H1 (cell line): ENCODE measurements at regions not wholly inside any gene's neighbourhood (a gene's known extent, or its start where the extent isn't known, plus 50 kb on each side); places are given as distances from the start of the nearest gene placed in this dataset.

ENCODE experiments used
- CTCF ChIA-PET: fragments of 300-600 bp; sonication (Branson Sonifier 250); formaldehyde crosslinking; loops from one replicate; lab custom pipeline; 2021; ENCODE audit not compliant: partially characterized antibody; lab: Charles Lee
- POLR2A ChIA-PET: fragments of 300-600 bp; sonication (Branson Sonifier 250); formaldehyde crosslinking; loops from one replicate; lab custom pipeline; 2021; ENCODE audit warnings: inconsistent platforms; ENCODE audit not compliant: partially characterized antibody; lab: Charles Lee
- DNase-seq, 2 experiments: peaks; one replicate each; pipeline versions ENCODE4 v3.0.0 to v3.0.0-alpha.2; 2010 to 2022; ENCODE audit warnings: low spot score in 2 of 2, low read depth in 1 of 2, mixed read lengths in 1 of 2
- FAIRE-seq: peaks from 2 replicates; lab custom pipeline; 2011; peaks lifted over from hg19 to GRCh38; lab: Jason Lieb, UNC
- H2AFZ ChIP-seq: 2 replicates; pipeline ENCODE4 v1.8.1; 2012; ENCODE audit warnings: low read length, inconsistent platforms
- H2AK5ac ChIP-seq: 2 replicates; pipeline ENCODE4 v1.6.1; 2013; ENCODE audit warnings: low read depth, low read length
- H2BK120ac ChIP-seq: replicated peaks from 2 replicates; pipeline ENCODE3; 2013; ENCODE audit warnings: low read depth, low read length, inconsistent platforms
- H2BK12ac ChIP-seq: 2 replicates; pipeline ENCODE4 v1.6.1; 2013; ENCODE audit warnings: low read depth, low read length
- H2BK15ac ChIP-seq: 2 replicates; pipeline ENCODE4 v1.6.1; 2013; ENCODE audit warnings: low read length
- H2BK20ac ChIP-seq: 2 replicates; pipeline ENCODE4 v1.6.1; 2013; ENCODE audit warnings: low read length
- H2BK5ac ChIP-seq: 2 replicates; pipeline ENCODE4 v1.6.1; 2013; ENCODE audit warnings: low read depth, low read length
- H3K14ac ChIP-seq: 2 replicates; pipeline ENCODE4 v1.6.1; 2013; ENCODE audit warnings: inconsistent platforms; ENCODE audit not compliant: insufficient read length
- H3K18ac ChIP-seq: 2 replicates; pipeline ENCODE4 v1.6.1; 2013; ENCODE audit warnings: low read length; ENCODE audit errors: extremely low read depth
- H3K23ac ChIP-seq: 2 replicates; pipeline ENCODE4 v1.6.1; 2013; ENCODE audit warnings: inconsistent platforms; ENCODE audit not compliant: insufficient read length
- H3K23me2 ChIP-seq: 2 replicates; pipeline ENCODE4 v1.6.1; 2013; ENCODE audit warnings: low read depth, low read length
- H3K27ac ChIP-seq: 2 replicates; pipeline ENCODE4 v1.6.1; 2011; ENCODE audit warnings: low read depth, low read length, inconsistent platforms
- H3K27me3 ChIP-seq, 4 experiments: replicated peaks in 1 of 4; 1 replicate in 1 of 4; 2 replicates in 3 of 4; pipeline versions ENCODE4 v1.6.1 to v1.8.1; 2011 to 2013; ENCODE audit warnings: low read length in 3 of 4, mild to moderate bottlenecking in 3 of 4, inconsistent platforms in 2 of 4, mixed read lengths in 2 of 4, moderate library complexity in 1 of 4; ENCODE audit not compliant: control insufficient read depth in 3 of 4, insufficient read depth in 3 of 4; ENCODE audit errors: extremely low read depth in 1 of 4
- H3K36me3 ChIP-seq, 4 experiments: 2 replicates each; pipeline versions ENCODE4 v1.6.1 to v1.8.1; 2011 to 2013; ENCODE audit warnings: mild to moderate bottlenecking in 4 of 4, low read length in 3 of 4, moderate library complexity in 2 of 4, control low read depth in 1 of 4, inconsistent platforms in 1 of 4; ENCODE audit not compliant: insufficient read depth in 4 of 4, control insufficient read depth in 2 of 4
- H3K4ac ChIP-seq: replicated peaks from 2 replicates; pipeline ENCODE3; 2013; ENCODE audit warnings: low read length, low read depth, mixed read lengths, inconsistent platforms; ENCODE audit not compliant: insufficient read length
- H3K4me1 ChIP-seq, 4 experiments: replicated peaks in 1 of 4; 1 replicate in 1 of 4; 2 replicates in 3 of 4; pipeline versions ENCODE4 v1.6.1 to v1.8.1; 2011 to 2013; ENCODE audit warnings: low read length in 3 of 4, inconsistent platforms in 2 of 4, mixed read lengths in 1 of 4; ENCODE audit not compliant: insufficient read depth in 4 of 4, control insufficient read depth in 3 of 4
- H3K4me2 ChIP-seq, 2 experiments: 2 replicates each; pipeline versions ENCODE4 v1.6.1 to v1.8.1; 2011 to 2013; ENCODE audit warnings: low read depth in 2 of 2, low read length in 2 of 2, control low read depth in 1 of 2, inconsistent platforms in 1 of 2, mild to moderate bottlenecking in 1 of 2; ENCODE audit not compliant: insufficient read depth in 1 of 2
- H3K4me3 ChIP-seq, 4 experiments: fragments of 200-600, 300-600 bp in 1 of 4; sonication (generic), shearing (Covaris generic), sonication (Bioruptor Twin) in 1 of 4; 2 replicates each; pipeline versions ENCODE4 v1.5.1 to v1.8.1; 2011 to 2016; ENCODE audit warnings: low read length in 4 of 4, low read depth in 3 of 4, control low read depth in 2 of 4, inconsistent platforms in 2 of 4, mild to moderate bottlenecking in 2 of 4, mixed read lengths in 1 of 4, moderate library complexity in 1 of 4; ENCODE audit not compliant: insufficient read depth in 2 of 4; ENCODE audit errors: extremely low read depth in 1 of 4
- H3K56ac ChIP-seq: replicated peaks from 2 replicates; pipeline ENCODE3; 2013; ENCODE audit warnings: low read depth, mild to moderate bottlenecking, mixed read lengths, low read length, inconsistent platforms; ENCODE audit not compliant: insufficient read length
- H3K79me1 ChIP-seq: 2 replicates; pipeline ENCODE4 v1.6.1; 2013; ENCODE audit warnings: low read depth, low read length, control low read depth
- H3K79me2 ChIP-seq, 2 experiments: 2 replicates each; pipeline versions ENCODE4 v1.6.1 to v1.8.1; 2012 to 2013; ENCODE audit warnings: low read length in 2 of 2, mild to moderate bottlenecking in 2 of 2, inconsistent platforms in 1 of 2; ENCODE audit not compliant: insufficient read depth in 2 of 2, control insufficient read depth in 1 of 2
- H3K9ac ChIP-seq, 4 experiments: replicated peaks in 1 of 4; 1 replicate in 1 of 4; 2 replicates in 3 of 4; pipeline versions ENCODE4 v1.6.1 to v1.8.1; 2011 to 2013; ENCODE audit warnings: low read depth in 3 of 4, low read length in 3 of 4, control low read depth in 2 of 4, mild to moderate bottlenecking in 2 of 4, moderate library complexity in 2 of 4, inconsistent platforms in 1 of 4; ENCODE audit errors: extremely low read depth in 1 of 4
- H3K9me3 ChIP-seq, 2 experiments: 2 replicates each; pipeline versions ENCODE4 v1.6.1 to v1.8.1; 2012 to 2013; ENCODE audit warnings: mild to moderate bottlenecking in 2 of 2, moderate library complexity in 2 of 2, control low read depth in 1 of 2, inconsistent platforms in 1 of 2, low read depth in 1 of 2, low read length in 1 of 2, mixed read lengths in 1 of 2; ENCODE audit not compliant: insufficient read depth in 2 of 2
- H4K20me1 ChIP-seq, 2 experiments: replicated peaks in 1 of 2; 2 replicates each; pipeline versions ENCODE3 to v1.8.1; 2011 to 2013; ENCODE audit warnings: inconsistent platforms in 2 of 2, low read length in 2 of 2, mild to moderate bottlenecking in 1 of 2; ENCODE audit not compliant: insufficient read depth in 2 of 2, control insufficient read depth in 1 of 2
- H4K5ac ChIP-seq: 2 replicates; pipeline ENCODE4 v1.6.1; 2013; ENCODE audit warnings: low read length, low read depth, mixed read lengths, inconsistent platforms; ENCODE audit not compliant: insufficient read length
- H4K8ac ChIP-seq: 2 replicates; pipeline ENCODE4 v1.8.0; 2013; ENCODE audit warnings: mild to moderate bottlenecking, moderate library complexity, low read length, inconsistent platforms; ENCODE audit not compliant: insufficient read depth; ENCODE audit errors: extremely low read depth
- H4K91ac ChIP-seq: replicated peaks from 2 replicates; pipeline ENCODE3; 2013; ENCODE audit warnings: low read length, mixed read lengths, inconsistent platforms; ENCODE audit not compliant: insufficient read length
- ASH2L ChIP-seq: fragments of 200-600, 300-600 bp; sonication (generic); IDR thresholded peaks from one replicate; pipeline ENCODE4 v1.7.1; 2017; ENCODE audit warnings: low read length
- CREB1 ChIP-seq: IDR thresholded peaks from 2 replicates; pipeline ENCODE4 v1.6.1; 2012; ENCODE audit warnings: inconsistent platforms
- EP300 ChIP-seq, 2 experiments: IDR thresholded peaks; 1 replicate in 1 of 2; 2 replicates in 1 of 2; pipeline ENCODE4 v1.6.1; 2011 to 2012; ENCODE audit warnings: low read depth in 2 of 2, low read length in 2 of 2, mild to moderate bottlenecking in 2 of 2, borderline replicate concordance in 1 of 2, inconsistent platforms in 1 of 2, moderate library complexity in 1 of 2
- EZH2 ChIP-seq: fragments of 200-600 bp; sonication (generic); IDR thresholded peaks from 2 replicates; pipeline ENCODE4 v1.7.1; 2012; ENCODE audit warnings: low read depth, mild to moderate bottlenecking, moderate library complexity, low read length, inconsistent platforms; ENCODE audit not compliant: severe bottlenecking
- PHF8 ChIP-seq: fragments of 200-600 bp; sonication (generic); conservative IDR thresholded peaks from 2 replicates; pipeline ENCODE4 v1.7.1; 2012; ENCODE audit warnings: low read depth, mild to moderate bottlenecking, inconsistent platforms, low read length, moderate library complexity
- RXRA ChIP-seq: IDR thresholded peaks from 2 replicates; pipeline ENCODE4 v1.6.1; 2011; ENCODE audit warnings: low read depth, mild to moderate bottlenecking, low read length, moderate library complexity; ENCODE audit not compliant: insufficient read depth
- SP2 ChIP-seq: IDR thresholded peaks from 2 replicates; pipeline ENCODE4 v1.6.1; 2012; ENCODE audit warnings: mild to moderate bottlenecking, low read length, inconsistent platforms
- SUZ12 ChIP-seq: fragments of 200-600 bp; sonication (generic); IDR thresholded peaks from 2 replicates; pipeline ENCODE4 v1.6.1; 2012; ENCODE audit warnings: mild to moderate bottlenecking, inconsistent platforms, low read length, moderate library complexity, mixed read lengths
- TBP ChIP-seq: IDR thresholded peaks from 2 replicates; pipeline ENCODE4 v1.6.1; 2011; ENCODE audit warnings: low read depth, low read length, improper control_type of control experiment
- ZNF274 ChIP-seq: IDR thresholded peaks from 2 replicates; pipeline ENCODE4 v1.7.0; 2012; ENCODE audit warnings: low read length, borderline replicate concordance; ENCODE audit errors: extremely low read depth
- WGBS, 2 experiments: shearing (Covaris generic) in 1 of 2; methylation state at CpG; one replicate each; pipeline versions ENCODE4 v1.1.6 to v1.1.7; 2013 to 2015; ENCODE audit warnings: low lambda C conversion rate in 2 of 2, mixed read lengths in 2 of 2, inconsistent platforms in 1 of 2, low coverage in 1 of 2, missing lambda C conversion rate in 1 of 2; ENCODE audit not compliant: insufficient replicate concordance in 2 of 2, insufficient coverage in 1 of 2, insufficient read length in 1 of 2; ENCODE audit errors: extremely low coverage in 1 of 2, missing lambda C conversion rate in 1 of 2; 5-methylcytosine and 5-hydroxymethylcytosine counted together
- TF ChIP-seq, protein P1 (sequence below): IDR thresholded peaks from 2 replicates; pipeline ENCODE4 v1.6.1; 2011; ENCODE audit warnings: low read length, improper control_type of control experiment
- TF ChIP-seq, protein P2 (sequence below): IDR thresholded peaks from 2 replicates; pipeline ENCODE4 v1.6.1; 2012; ENCODE audit warnings: low read length, inconsistent platforms

- Histone ChIP-seq H3K23ac (no peak overlapping the region), H3K79me1 (no peaks in the 10 kb centered on the region), H3K4me3 (no peak overlapping the region), H4K8ac (no peak overlapping the region), H4K5ac (no peak overlapping the region), H3K4ac (no peak overlapping the region), H4K91ac (no peak overlapping the region), H2BK12ac (no peak overlapping the region), H2BK5ac (no peak overlapping the region), H3K18ac (no peak overlapping the region), H3K79me2 (no peaks in the 10 kb centered on the region), H4K20me1 (no peaks in the 10 kb centered on the region), H2BK15ac (no peak overlapping the region), H2AFZ (no peak overlapping the region), H3K23me2 (no peaks in the 10 kb centered on the region), H2BK20ac (no peak overlapping the region), H3K14ac (no peak overlapping the region), H3K27me3 (peaks cover 0 to under 1% (median 0%) of the 10 kb centered on the region in 4 experiments; a peak in 1 of 7 replicates), H3K4me2 (no peak overlapping the region), H3K4me1 (no peaks in the 10 kb centered on the region), H2BK120ac (no peak overlapping the region), H3K56ac (no peak overlapping the region), H3K27ac (no peak overlapping the region), H3K9me3 (no peaks in the 10 kb centered on the region), H3K9ac (no peak overlapping the region), H3K36me3 (no peaks in the 10 kb centered on the region), H2AK5ac (no peak overlapping the region)
- 88% methylated on average over 2 of the region's 2 CpGs; no CpG with 5 or more reads in 1 of the 2 experiments for WGBS, 2 experiments
- ChIA-PET POLR2A (no interaction called here), CTCF (interaction anchor here (1.5 to 4.8 kb wide), 2 partner anchors 12 to 68 kb away, joined by 5 to 32 read pairs; no protein-coding TSS in a partner anchor)
- DNase-seq (no peak), FAIRE-seq (no peak)
- TF ChIP-seq SUZ12 (no peak), TBP (no peak), RXRA (no peak), EZH2 (no peak), ZNF274 (no peak), ASH2L (no peak), PHF8 (no peak), SP2 (no peak), EP300 (IDR thresholded peaks at IDR 0.05; ENCODE audit: borderline replicate concordance in 1 of 2, low read depth in 2 of 2, low read length in 2 of 2) (no peak), CREB1 (no peak)
- TF ChIP-seq, protein P1, sequence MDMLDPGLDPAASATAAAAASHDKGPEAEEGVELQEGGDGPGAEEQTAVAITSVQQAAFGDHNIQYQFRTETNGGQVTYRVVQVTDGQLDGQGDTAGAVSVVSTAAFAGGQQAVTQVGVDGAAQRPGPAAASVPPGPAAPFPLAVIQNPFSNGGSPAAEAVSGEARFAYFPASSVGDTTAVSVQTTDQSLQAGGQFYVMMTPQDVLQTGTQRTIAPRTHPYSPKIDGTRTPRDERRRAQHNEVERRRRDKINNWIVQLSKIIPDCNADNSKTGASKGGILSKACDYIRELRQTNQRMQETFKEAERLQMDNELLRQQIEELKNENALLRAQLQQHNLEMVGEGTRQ: no peak
- TF ChIP-seq, protein P2, sequence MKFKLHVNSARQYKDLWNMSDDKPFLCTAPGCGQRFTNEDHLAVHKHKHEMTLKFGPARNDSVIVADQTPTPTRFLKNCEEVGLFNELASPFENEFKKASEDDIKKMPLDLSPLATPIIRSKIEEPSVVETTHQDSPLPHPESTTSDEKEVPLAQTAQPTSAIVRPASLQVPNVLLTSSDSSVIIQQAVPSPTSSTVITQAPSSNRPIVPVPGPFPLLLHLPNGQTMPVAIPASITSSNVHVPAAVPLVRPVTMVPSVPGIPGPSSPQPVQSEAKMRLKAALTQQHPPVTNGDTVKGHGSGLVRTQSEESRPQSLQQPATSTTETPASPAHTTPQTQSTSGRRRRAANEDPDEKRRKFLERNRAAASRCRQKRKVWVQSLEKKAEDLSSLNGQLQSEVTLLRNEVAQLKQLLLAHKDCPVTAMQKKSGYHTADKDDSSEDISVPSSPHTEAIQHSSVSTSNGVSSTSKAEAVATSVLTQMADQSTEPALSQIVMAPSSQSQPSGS: no peak
These were observed 367.6 kb upstream of the DDI1 start for GRCh38 chr11:103668859-103669258.
